Heart right ventricle (tissue), 16 donors: ENCODE measurements at regions not wholly inside any gene's neighbourhood (a gene's known extent, or its start where the extent isn't known, plus 50 kb on each side); places are given as distances from the start of the nearest gene placed in this dataset.

ENCODE experiments used
- ATAC-seq, 8 donors: fragments of 200-7000 bp; cut with Tn5 transposase; one replicate each; pipeline ENCODE4 v1.9.1; 2020; ENCODE audit warnings: mild to moderate bottlenecking in 8 of 8, moderate library complexity in 8 of 8, moderate number of reproducible peaks in 1 of 8
- DNase-seq, 2 donors: peaks; one replicate each; pipeline ENCODE4 v3.0.0-alpha.2; 2020
- H3K27ac ChIP-seq, 10 donors: fragments of 200-600 bp; sonication (generic) in 2 of 10; one replicate each; pipeline versions ENCODE4 v1.5.0 to v1.8.0; 2020 to 2022; ENCODE audit warnings: mild to moderate bottlenecking in 3 of 10
- H3K27me3 ChIP-seq, 7 donors: fragments of 200-600 bp; one replicate each; pipeline ENCODE4 v1.8.0; 2021 to 2022; ENCODE audit warnings: mild to moderate bottlenecking in 2 of 7
- H3K36me3 ChIP-seq, 9 donors: fragments of 200-600 bp; sonication (generic) in 1 of 9; one replicate each; pipeline versions ENCODE4 v1.5.0 to v1.8.0; 2020 to 2022; ENCODE audit warnings: mild to moderate bottlenecking in 2 of 9
- H3K4me1 ChIP-seq, 9 donors: fragments of 200-600 bp; sonication (generic) in 1 of 9; one replicate each; pipeline versions ENCODE4 v1.5.0 to v1.8.0; 2020 to 2022; ENCODE audit warnings: mild to moderate bottlenecking in 4 of 9
- H3K4me3 ChIP-seq, 10 donors: fragments of 200-600 bp; sonication (generic) in 2 of 10; one replicate each; pipeline versions ENCODE4 v1.5.0 to v1.8.0; 2020 to 2022; ENCODE audit warnings: mild to moderate bottlenecking in 7 of 10, moderate library complexity in 2 of 10
- H3K9me3 ChIP-seq, 11 donors: fragments of 200-600 bp in 10 of 11; sonication (generic) in 2 of 11; one replicate each; pipeline versions ENCODE4 v1.5.0 to v1.8.0; 2013 to 2022; ENCODE audit warnings: mild to moderate bottlenecking in 2 of 11, control low read depth in 1 of 11, moderate library complexity in 1 of 11
- CTCF ChIP-seq, 9 donors: fragments of 200-600 bp; sonication (generic) in 2 of 9; IDR thresholded peaks; one replicate each; pipeline versions ENCODE4 v1.5.0 to v1.8.0; 2021 to 2022; ENCODE audit warnings: antibody characterized with exemption in 9 of 9, mild to moderate bottlenecking in 5 of 9, moderate library complexity in 1 of 9
- WGBS, 2 donors: extraction: QIAGEN DNeasy Blood & Tissue Kit; methylation state at CpG; one replicate each; pipeline ENCODE4 v1.1.7; 2013; ENCODE audit warnings: inconsistent platforms in 1 of 2; 5-methylcytosine and 5-hydroxymethylcytosine counted together
- intact Hi-C, 10 donors: fragments of 100-400 bp; cut with DNase I; formaldehyde crosslinking; loops; one replicate each; pipeline versions ENCODE4 v1.11.1 to v1.14.2; 2022
- donor health status: Arrhythmogenic right ventricular cardiomyopathy.
- donor health status: ischemic (EF 13 %, LVEDD 7.1; RV severe dilation, severe dysfunction).
- donor health status: healthy with polysubstance abuse.
- donor health status: DM: no; HTN: yes; CAD: no.
- donor health status: DM: no; HTN: no; CAD: no.
- donor health status: ischemic (EF 25% LVEDD 6.9; RV normal size, moderate dysfunction).
- donor health status: ischemic (EF 25% LVEDD 5.7; RV mildly dilated, moderate dysfunction).
- donor health status: healthy.
- donor health status: DM: yes; HTN: yes; CAD: no.
- donor health status: Ischemic cardiomyopathy.
- donor health status: ischemic (EF 35%, LVEDD 5.7; RV mildly dilated, moderate dysfunction).
- donor health status: nonischemic (EF 11% LVEDD 7.7; RV severe dilation, severe dysfunction).
- donor health status: DM: yes; HTN: yes; CAD: no.
- donor health status: PGD.
- donor health status: ischemic (EF 29% LVEDD 5.4; RV normal size, mild dysfunction).
- donor health status: nonischemic (EF 23%, LVEDD 6.1; RV moderate dilation, normal function).

DNA sequence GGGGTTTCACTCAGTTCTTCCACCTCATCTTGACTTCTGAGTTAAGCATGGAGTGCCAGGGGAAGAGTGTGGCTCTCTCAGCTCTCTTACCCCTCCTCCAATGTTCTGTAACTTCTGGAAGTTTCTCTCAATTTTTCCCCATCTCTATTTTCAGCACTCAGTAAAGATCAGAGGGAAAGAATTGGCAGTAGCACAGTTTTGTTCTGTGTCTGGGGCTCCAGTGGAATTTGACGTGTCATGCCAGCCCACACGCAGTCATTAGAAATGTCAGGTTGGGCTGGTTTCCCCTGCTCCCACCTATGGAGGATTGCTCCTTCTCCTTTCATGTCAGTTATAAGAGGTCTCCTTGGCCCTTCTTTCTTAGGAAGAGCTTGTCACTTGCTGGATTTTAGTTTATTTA is 104.6 kb upstream of the COL3A1 start:
- TF ChIP-seq CTCF (IDR thresholded peaks at IDR 0.05): no peak
- DNase-seq (no peak), ATAC-seq (no peak)
- WGBS, 2 donors: 14 to 17% methylated on average over 2 of the region's 2 CpGs
- Histone ChIP-seq H3K4me1 (peaks cover 0 to 10% (median 0%) of the 10 kb centered on the region in 9 donors), H3K4me3 (no peak overlapping the region), H3K9me3 (peaks cover 0 to 20% (median 5%) of the 10 kb centered on the region in 11 donors), H3K27me3 (no peaks in the 10 kb centered on the region), H3K36me3 (no peaks in the 10 kb centered on the region), H3K27ac (peak overlapping the region in 1 of 10 donors; percentile 66)
- intact Hi-C loops: no loop called here

DNA sequence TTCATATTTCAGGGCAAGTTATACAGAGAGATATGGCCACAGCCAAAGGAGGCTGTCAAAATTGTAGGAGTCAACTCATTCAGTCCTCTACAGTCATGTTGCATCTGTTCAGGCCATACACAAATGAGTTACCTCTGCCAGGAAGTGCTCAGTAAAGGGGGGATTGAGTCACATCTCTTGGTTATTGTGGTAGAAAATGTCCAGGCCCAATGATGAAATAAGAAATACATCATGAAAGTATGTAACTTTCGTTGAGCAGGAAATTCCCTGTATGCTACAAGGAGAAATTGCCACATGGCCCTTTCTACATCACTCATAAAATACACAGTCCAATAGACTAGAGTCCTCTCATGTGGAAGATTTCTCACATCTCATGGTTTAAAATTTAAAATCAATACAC is 103.9 kb upstream of the COL3A1 start:
- Histone ChIP-seq H3K4me3 (no peak overlapping the region), H3K27me3 (no peaks in the 10 kb centered on the region), H3K9me3 (peaks cover 0 to 20% (median 5%) of the 10 kb centered on the region in 11 donors), H3K4me1 (peaks cover 0 to 10% (median 0%) of the 10 kb centered on the region in 9 donors), H3K36me3 (no peaks in the 10 kb centered on the region), H3K27ac (peak overlapping the region in 1 of 10 donors; percentile 66)
- ATAC-seq (peak in 1 of 8 donors; percentile 47), DNase-seq (no peak)
- intact Hi-C loops: no loop called here
- 71 to 82% methylated on average over 1 of the region's 1 CpG for WGBS, 2 donors
- TF ChIP-seq CTCF (IDR thresholded peaks at IDR 0.05): no peak

DNA sequence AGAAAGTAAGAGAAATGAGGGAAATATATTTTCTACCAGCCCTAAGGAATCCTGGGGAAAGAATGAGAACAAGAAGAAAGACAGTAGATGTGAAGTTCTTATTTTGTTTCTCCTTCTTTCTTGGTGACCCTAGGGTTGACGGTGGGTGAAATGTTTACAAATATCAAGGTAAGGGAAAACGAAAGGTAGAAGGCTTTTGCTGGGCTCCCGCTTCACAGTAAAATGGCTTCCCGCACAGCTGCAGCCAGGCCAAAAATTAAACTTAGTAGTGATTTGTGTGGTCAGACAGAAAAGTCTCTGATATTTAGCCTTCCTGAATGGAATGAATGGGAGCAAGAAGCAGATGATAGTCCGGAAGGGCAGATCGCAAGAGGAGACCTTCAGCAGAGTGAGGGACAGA is 99.1 kb upstream of the COL3A1 start:
- ATAC-seq: no peak
- no peak for DNase-seq
- H3K27me3 ChIP-seq: no peaks in the 10 kb centered on the region
- H3K9me3 ChIP-seq: no peaks in the 10 kb centered on the region
- H3K27ac ChIP-seq: no peak overlapping the region
- no peaks in the 10 kb centered on the region for H3K36me3 ChIP-seq
- no peaks in the 10 kb centered on the region for H3K4me1 ChIP-seq
- intact Hi-C loops: no loop called here
- no peak overlapping the region for H3K4me3 ChIP-seq
- WGBS, 2 donors: 95 to 96% methylated on average over 6 of the region's 6 CpGs
- TF ChIP-seq CTCF (IDR thresholded peaks at IDR 0.05): no peak

- no peaks in the 10 kb centered on the region for H3K4me1 ChIP-seq
- no peaks in the 10 kb centered on the region for H3K9me3 ChIP-seq
- H3K4me3 ChIP-seq: no peak overlapping the region
- H3K36me3 ChIP-seq: no peaks in the 10 kb centered on the region
- no peak for TF ChIP-seq CTCF (IDR thresholded peaks at IDR 0.05)
- DNase-seq: no peak
- H3K27me3 ChIP-seq: no peaks in the 10 kb centered on the region
- no peak overlapping the region for H3K27ac ChIP-seq
- intact Hi-C loops: no loop called here
- no peak for ATAC-seq
Observed at GRCh38 chr2:188878716-188879115, 95.5 kb upstream of the COL3A1 start.

- Histone ChIP-seq H3K9me3 (no peaks in the 10 kb centered on the region), H3K36me3 (no peaks in the 10 kb centered on the region), H3K27me3 (no peaks in the 10 kb centered on the region), H3K4me1 (peaks cover 0 to 4% (median 0%) of the 10 kb centered on the region in 9 donors), H3K27ac (no peak overlapping the region), H3K4me3 (no peak overlapping the region)
- DNase-seq (no peak), ATAC-seq (no peak)
- no peak for TF ChIP-seq CTCF (IDR thresholded peaks at IDR 0.05)
- intact Hi-C loops: loop anchor here in 1 of 10 donors (5.0 kb wide), 1 partner anchor 262 kb away; no protein-coding TSS in a partner anchor
Observed at GRCh38 chr2:188880740-188881139, 93.4 kb upstream of the COL3A1 start.
